CD4-positive, alpha-beta T cell (primary cell): ENCODE measurements at regions not wholly inside any gene's neighbourhood (a gene's known extent, or its start where the extent isn't known, plus 50 kb on each side); places are given as distances from the start of the nearest gene placed in this dataset.

Source experiments
- ATAC-seq: fragments of 200-7000 bp; cut with Tn5 transposase; one replicate; pipeline ENCODE4 v1.10.0; 2022; ENCODE audit warnings: mild to moderate bottlenecking; ENCODE audit not compliant: poor library complexity
- CTCF ChIA-PET: fragments of 350-600 bp; sonication (Branson Sonifier 250); formaldehyde crosslinking; loops from one replicate; lab custom pipeline; 2021; ENCODE audit warnings: antibody characterized with exemption, inconsistent platforms; lab: Charles Lee
- POLR2A ChIA-PET: fragments of 350-600 bp; sonication (Branson Sonifier 250); formaldehyde crosslinking; loops from one replicate; lab custom pipeline; 2021; ENCODE audit warnings: antibody characterized with exemption, inconsistent platforms; lab: Charles Lee
- DNase-seq, 14 experiments: peaks; one replicate each; pipeline ENCODE4 v3.0.0-alpha.2; 2013 to 2020; ENCODE audit warnings: mixed read lengths in 2 of 14
- H3K27ac ChIP-seq, 2 donors: one replicate each; pipeline versions ENCODE4 v1.5.1 to v1.7.0; 2013; ENCODE audit warnings: low read length in 2 of 2, low read depth in 1 of 2, mild to moderate bottlenecking in 1 of 2
- H3K27me3 ChIP-seq, 2 experiments: 1 replicate in 1 of 2; 2 replicates in 1 of 2; pipeline versions ENCODE4 v1.6.1 to v1.7.0; 2013; ENCODE audit warnings: low read length in 2 of 2, control low read depth in 1 of 2, mild to moderate bottlenecking in 1 of 2, moderate library complexity in 1 of 2; ENCODE audit not compliant: insufficient read depth in 2 of 2, control insufficient read depth in 1 of 2
- H3K36me3 ChIP-seq: one replicate; pipeline ENCODE4 v1.6.1; 2013; ENCODE audit warnings: low read length, control low read depth; ENCODE audit not compliant: insufficient read depth
- H3K4me1 ChIP-seq: one replicate; pipeline ENCODE4 v1.6.1; 2013; ENCODE audit warnings: low read length, control low read depth; ENCODE audit not compliant: insufficient read depth
- H3K4me3 ChIP-seq: one replicate; pipeline ENCODE4 v1.5.1; 2013; ENCODE audit warnings: mild to moderate bottlenecking, low read length, moderate library complexity
- H3K9me3 ChIP-seq, 2 experiments: 1 replicate in 1 of 2; 2 replicates in 1 of 2; pipeline versions ENCODE4 v1.6.1 to v1.7.0; 2013; ENCODE audit warnings: low read length in 2 of 2, mild to moderate bottlenecking in 2 of 2, control low read depth in 1 of 2, moderate library complexity in 1 of 2; ENCODE audit not compliant: control insufficient read depth in 1 of 2, insufficient read depth in 1 of 2
- H3K27ac Mint-ChIP-seq: one replicate; pipeline ENCODE4 v1.8.0; 2020; ENCODE audit warnings: mixed read lengths
- H3K27me3 Mint-ChIP-seq: one replicate; pipeline ENCODE4 v1.8.0; 2021; ENCODE audit warnings: mixed read lengths
- H3K36me3 Mint-ChIP-seq: one replicate; pipeline ENCODE4 v1.8.0; 2021; ENCODE audit warnings: low read depth, mixed read lengths
- H3K4me1 Mint-ChIP-seq: one replicate; pipeline ENCODE4 v1.8.0; 2021; ENCODE audit warnings: low read depth, mixed read lengths
- H3K4me3 Mint-ChIP-seq: one replicate; pipeline ENCODE4 v1.8.0; 2020; ENCODE audit warnings: mild to moderate bottlenecking, mixed read lengths
- H3K9me3 Mint-ChIP-seq: one replicate; pipeline ENCODE4 v1.8.0; 2020; ENCODE audit warnings: mixed read lengths
- intact Hi-C, 2 experiments: fragments of 100-400 bp; cut with DNase I in 1 of 2; cut with micrococcal nuclease in 1 of 2; formaldehyde crosslinking; loops; one replicate each; pipeline versions ENCODE4 v1.15.1 to v1.9.0; 2023 to 2025; cut with DNase I, micrococcal nuclease
- TF ChIP-seq, protein P1 (sequence below): fragments of 200-600 bp; IDR thresholded peaks from one replicate; pipeline ENCODE4 v1.8.0; 2022; ENCODE audit warnings: antibody characterized with exemption, mild to moderate bottlenecking

- H3K36me3 Mint-ChIP-seq, result no peaks in the 10 kb centered on the region
- POLR2A ChIA-PET, result no interaction called here
- intact Hi-C loops, result no loop called here
- peaks cover 0 to 4% of the 10 kb centered on the region in 2 experiments for H3K9me3 ChIP-seq
- CTCF ChIA-PET, result no interaction called here
- no peaks in the 10 kb centered on the region for H3K36me3 ChIP-seq
- H3K4me1 Mint-ChIP-seq, result no peaks in the 10 kb centered on the region
- no peak overlapping the region for H3K27ac Mint-ChIP-seq
- no peak overlapping the region for H3K4me3 Mint-ChIP-seq
- H3K27me3 ChIP-seq, result no peaks in the 10 kb centered on the region
- DNase-seq (no peak), ATAC-seq (no peak)
- no peaks in the 10 kb centered on the region for H3K4me1 ChIP-seq
- H3K9me3 Mint-ChIP-seq, result peaks cover 8% of the 10 kb centered on the region
- no peaks in the 10 kb centered on the region for H3K27me3 Mint-ChIP-seq
- TF ChIP-seq, protein P1, sequence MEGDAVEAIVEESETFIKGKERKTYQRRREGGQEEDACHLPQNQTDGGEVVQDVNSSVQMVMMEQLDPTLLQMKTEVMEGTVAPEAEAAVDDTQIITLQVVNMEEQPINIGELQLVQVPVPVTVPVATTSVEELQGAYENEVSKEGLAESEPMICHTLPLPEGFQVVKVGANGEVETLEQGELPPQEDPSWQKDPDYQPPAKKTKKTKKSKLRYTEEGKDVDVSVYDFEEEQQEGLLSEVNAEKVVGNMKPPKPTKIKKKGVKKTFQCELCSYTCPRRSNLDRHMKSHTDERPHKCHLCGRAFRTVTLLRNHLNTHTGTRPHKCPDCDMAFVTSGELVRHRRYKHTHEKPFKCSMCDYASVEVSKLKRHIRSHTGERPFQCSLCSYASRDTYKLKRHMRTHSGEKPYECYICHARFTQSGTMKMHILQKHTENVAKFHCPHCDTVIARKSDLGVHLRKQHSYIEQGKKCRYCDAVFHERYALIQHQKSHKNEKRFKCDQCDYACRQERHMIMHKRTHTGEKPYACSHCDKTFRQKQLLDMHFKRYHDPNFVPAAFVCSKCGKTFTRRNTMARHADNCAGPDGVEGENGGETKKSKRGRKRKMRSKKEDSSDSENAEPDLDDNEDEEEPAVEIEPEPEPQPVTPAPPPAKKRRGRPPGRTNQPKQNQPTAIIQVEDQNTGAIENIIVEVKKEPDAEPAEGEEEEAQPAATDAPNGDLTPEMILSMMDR, result no peak
- no peak overlapping the region for H3K27ac ChIP-seq
- H3K4me3 ChIP-seq, result no peak overlapping the region
These were observed 476.0 kb upstream of the ANO3 start for GRCh38 chr11:25855916-25856315.

GRCh38 chr11:25859776-25860175 is 472.2 kb upstream of the ANO3 start:
- no peaks in the 10 kb centered on the region for H3K36me3 Mint-ChIP-seq
- no peaks in the 10 kb centered on the region for H3K4me1 ChIP-seq
- no peaks in the 10 kb centered on the region for H3K27me3 ChIP-seq
- no peaks in the 10 kb centered on the region for H3K4me1 Mint-ChIP-seq
- POLR2A ChIA-PET, result no interaction called here
- TF ChIP-seq, protein P1, result no peak
- CTCF ChIA-PET, result no interaction called here
- no peaks in the 10 kb centered on the region for H3K27me3 Mint-ChIP-seq
- peaks cover 6% of the 10 kb centered on the region for H3K9me3 Mint-ChIP-seq
- no peak overlapping the region for H3K4me3 ChIP-seq
- H3K9me3 ChIP-seq, result peaks cover 0 to 4% of the 10 kb centered on the region in 2 experiments
- intact Hi-C loops, result no loop called here
- no peak overlapping the region for H3K27ac ChIP-seq
- no peak for DNase-seq
- H3K36me3 ChIP-seq, result no peaks in the 10 kb centered on the region
- H3K4me3 Mint-ChIP-seq, result no peak overlapping the region
- no peak overlapping the region for H3K27ac Mint-ChIP-seq
- no peak for ATAC-seq

GRCh38 chr11:25860677-25861450 is 471.1 kb upstream of the ANO3 start:
- Histone ChIP-seq H3K4me3 (no peak overlapping the region), H3K27me3 (no peaks in the 10 kb centered on the region), H3K9me3 (peaks cover 0 to 1% of the 10 kb centered on the region in 2 experiments), H3K36me3 (no peaks in the 10 kb centered on the region), H3K4me1 (no peaks in the 10 kb centered on the region), H3K27ac (no peak overlapping the region)
- Mint-ChIP-seq H3K27me3 (no peaks in the 10 kb centered on the region), H3K27ac (no peak overlapping the region), H3K9me3 (no peaks in the 10 kb centered on the region), H3K36me3 (no peaks in the 10 kb centered on the region), H3K4me1 (no peaks in the 10 kb centered on the region), H3K4me3 (no peak overlapping the region)
- intact Hi-C loops, result no loop called here
- DNase-seq, result no peak
- CTCF ChIA-PET, result no interaction called here
- no peak for ATAC-seq
- TF ChIP-seq, protein P1, result no peak
- POLR2A ChIA-PET, result no interaction called here
